ENCODE measurements at regions not wholly inside any gene's neighbourhood (a gene's known extent, or its start where the extent isn't known, plus 50 kb on each side); places are given as distances from the start of the nearest gene placed in this dataset.

DNA sequence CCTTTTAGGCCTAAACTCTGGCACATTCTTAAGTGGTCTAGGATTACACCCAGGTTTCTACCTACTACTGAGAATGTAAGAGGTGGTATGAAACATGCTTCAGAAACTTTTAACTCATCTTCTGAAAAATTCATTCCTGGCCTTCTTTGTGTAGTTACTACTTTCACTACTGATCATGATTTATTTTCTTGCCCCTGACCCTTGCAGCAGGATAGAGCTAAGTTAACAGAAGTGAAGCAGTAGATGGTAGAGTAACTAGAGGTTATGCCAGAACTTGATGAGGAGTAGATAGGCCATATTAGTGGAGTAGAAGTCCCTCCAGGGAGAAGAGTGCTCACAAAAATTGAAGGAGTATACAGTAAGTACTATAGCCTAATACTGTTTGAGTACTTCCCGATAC is 75.5 kb upstream of the MSTN start:
- in situ Hi-C loops (cut with MboI; ENCODE audit: low sequenced_read_pairs in 4 of 4) = no loop called here
- TF ChIP-seq, protein P1, sequence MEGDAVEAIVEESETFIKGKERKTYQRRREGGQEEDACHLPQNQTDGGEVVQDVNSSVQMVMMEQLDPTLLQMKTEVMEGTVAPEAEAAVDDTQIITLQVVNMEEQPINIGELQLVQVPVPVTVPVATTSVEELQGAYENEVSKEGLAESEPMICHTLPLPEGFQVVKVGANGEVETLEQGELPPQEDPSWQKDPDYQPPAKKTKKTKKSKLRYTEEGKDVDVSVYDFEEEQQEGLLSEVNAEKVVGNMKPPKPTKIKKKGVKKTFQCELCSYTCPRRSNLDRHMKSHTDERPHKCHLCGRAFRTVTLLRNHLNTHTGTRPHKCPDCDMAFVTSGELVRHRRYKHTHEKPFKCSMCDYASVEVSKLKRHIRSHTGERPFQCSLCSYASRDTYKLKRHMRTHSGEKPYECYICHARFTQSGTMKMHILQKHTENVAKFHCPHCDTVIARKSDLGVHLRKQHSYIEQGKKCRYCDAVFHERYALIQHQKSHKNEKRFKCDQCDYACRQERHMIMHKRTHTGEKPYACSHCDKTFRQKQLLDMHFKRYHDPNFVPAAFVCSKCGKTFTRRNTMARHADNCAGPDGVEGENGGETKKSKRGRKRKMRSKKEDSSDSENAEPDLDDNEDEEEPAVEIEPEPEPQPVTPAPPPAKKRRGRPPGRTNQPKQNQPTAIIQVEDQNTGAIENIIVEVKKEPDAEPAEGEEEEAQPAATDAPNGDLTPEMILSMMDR (IDR thresholded peaks at IDR 0.05 in 4 of 5, conservative IDR thresholded peaks at IDR 0.05 in 1 of 5) = no peak
- no peak for ATAC-seq

DNA sequence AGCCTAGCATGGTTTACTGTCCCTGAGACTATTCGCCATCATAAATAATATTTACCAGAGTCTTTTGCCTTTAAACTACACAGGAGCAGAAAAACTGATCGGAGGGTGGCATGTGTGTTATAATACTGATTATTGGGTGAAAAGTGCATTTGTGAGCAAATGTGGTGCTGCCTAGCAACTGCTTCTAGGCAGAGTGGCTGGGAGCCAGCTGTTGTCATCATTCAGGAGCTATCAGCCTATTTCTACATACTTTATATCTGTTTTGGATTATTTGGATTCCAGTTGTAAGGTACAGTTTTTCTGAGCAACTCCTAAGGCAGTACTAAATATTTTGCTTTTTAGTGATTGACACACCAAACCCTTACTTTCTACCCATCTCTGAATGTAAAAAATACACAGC is 75.0 kb upstream of the MSTN start:
- intact Hi-C loops (cut with DNase I; ENCODE audit: low total_unique reads) = no loop called here
- H3K27me3 ChIP-seq = no peaks in the 10 kb centered on the region
- H3K4me1 ChIP-seq = no peaks in the 10 kb centered on the region
- in situ Hi-C loops (cut with MboI; ENCODE audit: low sequenced_read_pairs in 4 of 4) = no loop called here
- H3K36me3 ChIP-seq = no peaks in the 10 kb centered on the region
- H3K4me3 ChIP-seq = no peak overlapping the region
- no peaks in the 10 kb centered on the region for H3K9me3 ChIP-seq
- no peak for TF ChIP-seq POLR2A (IDR thresholded peaks at IDR 0.05)
- TF ChIP-seq, protein P1 (IDR thresholded peaks at IDR 0.05 in 4 of 5, conservative IDR thresholded peaks at IDR 0.05 in 1 of 5) = no peak
- DNase-seq (no peak), ATAC-seq (no peak)
- H3K27ac ChIP-seq = no peak overlapping the region

More for the DNA sequence above, 75.5 kb upstream of the MSTN start:
- DNase-seq = no peak
- intact Hi-C loops (cut with DNase I; ENCODE audit: low total_unique reads) = no loop called here
- Histone ChIP-seq H3K9me3 (no peaks in the 10 kb centered on the region), H3K4me3 (no peak overlapping the region), H3K4me1 (no peaks in the 10 kb centered on the region), H3K27me3 (no peaks in the 10 kb centered on the region), H3K36me3 (no peaks in the 10 kb centered on the region), H3K27ac (no peak overlapping the region)

DNA sequence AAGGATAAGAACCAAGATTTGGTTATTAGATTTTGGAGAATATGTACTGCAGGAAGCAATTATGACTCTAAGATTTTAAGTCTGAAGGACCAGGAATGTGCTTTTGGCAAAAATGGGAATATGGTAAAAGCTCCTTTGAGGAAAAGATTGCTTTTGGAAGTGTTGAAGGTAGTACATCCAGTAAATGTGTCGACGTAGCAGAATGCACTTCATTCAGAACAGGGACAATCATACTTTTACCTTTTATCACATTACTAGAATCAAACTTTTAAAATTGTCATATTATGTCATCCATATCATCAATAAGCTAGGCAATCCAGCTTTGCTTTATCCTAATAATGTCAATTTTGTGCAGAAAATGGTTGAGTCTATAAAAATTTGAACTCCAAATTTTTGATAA is 74.3 kb upstream of the MSTN start:
- intact Hi-C loops (cut with DNase I; ENCODE audit: low total_unique reads) (no loop called here), in situ Hi-C loops (cut with MboI; ENCODE audit: low sequenced_read_pairs in 4 of 4) (no loop called here)
- no peak for TF ChIP-seq POLR2A (IDR thresholded peaks at IDR 0.05)
- TF ChIP-seq, protein P1 (IDR thresholded peaks at IDR 0.05 in 4 of 5, conservative IDR thresholded peaks at IDR 0.05 in 1 of 5) = no peak
- Histone ChIP-seq H3K9me3 (no peaks in the 10 kb centered on the region), H3K4me3 (no peak overlapping the region), H3K27ac (no peak overlapping the region), H3K27me3 (no peaks in the 10 kb centered on the region), H3K36me3 (no peaks in the 10 kb centered on the region), H3K4me1 (no peaks in the 10 kb centered on the region)
- ATAC-seq (no peak), DNase-seq (no peak)

DNA sequence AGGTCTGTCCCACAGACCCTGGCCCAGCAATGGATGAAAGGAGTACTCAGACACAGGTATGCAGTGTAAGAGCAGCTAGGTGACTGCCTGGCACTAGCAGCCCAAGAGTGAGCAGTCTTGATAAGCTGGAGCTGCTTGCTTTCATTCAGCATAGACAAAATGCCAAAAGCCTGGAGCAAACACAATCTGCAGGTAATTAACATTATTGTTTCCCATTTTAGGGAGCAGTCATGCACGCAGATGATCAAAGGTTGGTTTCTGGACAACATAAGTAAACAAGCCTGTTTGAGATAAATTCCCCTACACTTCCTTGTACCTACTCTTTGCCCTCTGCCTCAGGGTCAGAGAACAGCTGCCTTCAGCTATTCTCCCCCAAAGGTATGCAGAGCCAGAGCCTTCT is 73.7 kb upstream of the MSTN start:
- no peak for DNase-seq
- Histone ChIP-seq H3K36me3 (no peaks in the 10 kb centered on the region), H3K9me3 (no peaks in the 10 kb centered on the region), H3K27ac (no peak overlapping the region), H3K27me3 (no peaks in the 10 kb centered on the region), H3K4me3 (no peak overlapping the region), H3K4me1 (no peaks in the 10 kb centered on the region)
- TF ChIP-seq, protein P1 (IDR thresholded peaks at IDR 0.05 in 4 of 5, conservative IDR thresholded peaks at IDR 0.05 in 1 of 5) = no peak
- no peak for TF ChIP-seq POLR2A (IDR thresholded peaks at IDR 0.05)
- in situ Hi-C loops (cut with MboI; ENCODE audit: low sequenced_read_pairs in 4 of 4) (no loop called here), intact Hi-C loops (cut with DNase I; ENCODE audit: low total_unique reads) (no loop called here)
- ATAC-seq = no peak

DNA sequence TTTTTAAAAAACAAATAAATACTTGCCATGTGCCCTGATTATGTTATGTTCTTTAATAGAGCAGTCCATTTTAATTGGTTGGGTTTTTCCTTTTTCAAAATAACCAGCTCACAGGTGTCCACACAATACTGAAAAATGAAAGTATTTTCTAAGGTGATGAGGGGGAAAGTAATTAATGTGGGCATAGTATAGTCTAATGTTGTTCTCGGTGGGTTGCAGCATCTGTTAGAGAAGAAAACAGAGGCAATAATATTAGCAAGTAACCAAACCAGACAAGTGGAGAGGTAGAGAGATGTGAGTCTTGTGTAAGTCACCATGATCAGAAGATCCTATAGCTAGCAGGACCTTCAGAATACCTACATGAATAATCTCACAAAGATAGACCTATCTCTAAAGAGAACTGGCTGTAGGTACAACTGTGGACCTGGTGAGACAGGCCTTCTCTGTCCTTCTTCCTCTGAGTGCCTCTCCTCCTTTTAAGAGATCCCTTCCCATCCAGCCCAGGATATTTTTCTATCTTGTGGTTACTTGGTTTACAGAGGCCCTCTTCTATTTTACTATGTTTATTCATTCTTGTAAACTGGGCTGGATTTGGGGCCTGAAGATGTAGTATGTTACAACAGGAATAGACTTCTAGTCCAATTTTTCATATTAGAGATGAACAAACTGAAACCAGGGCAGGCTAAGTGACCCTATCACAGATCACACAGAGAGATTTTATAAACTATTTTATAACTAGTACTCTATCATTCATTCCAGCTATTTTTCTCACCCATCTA is 67.1 kb upstream of the MSTN start:
- intact Hi-C loops (cut with DNase I; ENCODE audit: low total_unique reads) = loop anchor here (5.0 kb wide), 1 partner anchor 48 kb away; no protein-coding TSS in a partner anchor
- Histone ChIP-seq H3K9me3 (no peaks in the 10 kb centered on the region), H3K27ac (no peak overlapping the region), H3K27me3 (no peaks in the 10 kb centered on the region), H3K36me3 (no peaks in the 10 kb centered on the region), H3K4me3 (no peak overlapping the region), H3K4me1 (peaks cover 8 to 11% of the 10 kb centered on the region in 2 donors)
- ATAC-seq = no peak
- in situ Hi-C loops (cut with MboI; ENCODE audit: low sequenced_read_pairs in 4 of 4) = no loop called here
- no peak for DNase-seq
- TF ChIP-seq POLR2A (IDR thresholded peaks at IDR 0.05) = no peak
- TF ChIP-seq, protein P1 (IDR thresholded peaks at IDR 0.05 in 4 of 5, conservative IDR thresholded peaks at IDR 0.05 in 1 of 5) = no peak

Data from gastrocnemius medialis (tissue), 4 donors.